ENCODE measurements at regions not wholly inside any gene's neighbourhood (a gene's known extent, or its start where the extent isn't known, plus 50 kb on each side); places are given as distances from the start of the nearest gene placed in this dataset.

- no peaks in the 10 kb centered on the region for H3K27me3 ChIP-seq (ENCODE audit: insufficient read depth, low read depth, low read length)
- no peaks in the 10 kb centered on the region for H3K9me2 ChIP-seq (ENCODE audit: insufficient read depth, low read length)
- H3K9ac ChIP-seq (ENCODE audit: low read length), result no peak overlapping the region
- no peak overlapping the region for H2AFZ ChIP-seq (ENCODE audit: low read depth, low read length)
- no peaks in the 10 kb centered on the region for H3K36me3 ChIP-seq (ENCODE audit: insufficient read depth, low read length)
- H3K4me3 ChIP-seq (ENCODE audit: low read length), result no peak overlapping the region
- no peaks in the 10 kb centered on the region for H4K20me1 ChIP-seq (ENCODE audit: insufficient read depth)
- no peak for TF ChIP-seq TAF1 (IDR thresholded peaks at IDR 0.05; ENCODE audit: low read depth)
- no peak for TF ChIP-seq MXI1 (conservative IDR thresholded peaks at IDR 0.05; ENCODE audit: poor library complexity, severe bottlenecking)
- no peak for TF ChIP-seq EZH2 (IDR thresholded peaks at IDR 0.05; ENCODE audit: borderline replicate concordance, insufficient read depth, low read length, poor library complexity, severe bottlenecking)
- TF ChIP-seq SMC3 (conservative IDR thresholded peaks at IDR 0.05; ENCODE audit: poor library complexity), result no peak
- no peak for TF ChIP-seq RAD21 (conservative IDR thresholded peaks at IDR 0.05)
- TF ChIP-seq EP300 (conservative IDR thresholded peaks at IDR 0.05; ENCODE audit: poor library complexity, severe bottlenecking), result no peak
- no peak for TF ChIP-seq POLR2AphosphoS5 (IDR thresholded peaks at IDR 0.05)
- TF ChIP-seq, protein P1, sequence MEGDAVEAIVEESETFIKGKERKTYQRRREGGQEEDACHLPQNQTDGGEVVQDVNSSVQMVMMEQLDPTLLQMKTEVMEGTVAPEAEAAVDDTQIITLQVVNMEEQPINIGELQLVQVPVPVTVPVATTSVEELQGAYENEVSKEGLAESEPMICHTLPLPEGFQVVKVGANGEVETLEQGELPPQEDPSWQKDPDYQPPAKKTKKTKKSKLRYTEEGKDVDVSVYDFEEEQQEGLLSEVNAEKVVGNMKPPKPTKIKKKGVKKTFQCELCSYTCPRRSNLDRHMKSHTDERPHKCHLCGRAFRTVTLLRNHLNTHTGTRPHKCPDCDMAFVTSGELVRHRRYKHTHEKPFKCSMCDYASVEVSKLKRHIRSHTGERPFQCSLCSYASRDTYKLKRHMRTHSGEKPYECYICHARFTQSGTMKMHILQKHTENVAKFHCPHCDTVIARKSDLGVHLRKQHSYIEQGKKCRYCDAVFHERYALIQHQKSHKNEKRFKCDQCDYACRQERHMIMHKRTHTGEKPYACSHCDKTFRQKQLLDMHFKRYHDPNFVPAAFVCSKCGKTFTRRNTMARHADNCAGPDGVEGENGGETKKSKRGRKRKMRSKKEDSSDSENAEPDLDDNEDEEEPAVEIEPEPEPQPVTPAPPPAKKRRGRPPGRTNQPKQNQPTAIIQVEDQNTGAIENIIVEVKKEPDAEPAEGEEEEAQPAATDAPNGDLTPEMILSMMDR (IDR thresholded peaks at IDR 0.05; ENCODE audit: poor library complexity, severe bottlenecking), result no peak
- TF ChIP-seq, protein P2, sequence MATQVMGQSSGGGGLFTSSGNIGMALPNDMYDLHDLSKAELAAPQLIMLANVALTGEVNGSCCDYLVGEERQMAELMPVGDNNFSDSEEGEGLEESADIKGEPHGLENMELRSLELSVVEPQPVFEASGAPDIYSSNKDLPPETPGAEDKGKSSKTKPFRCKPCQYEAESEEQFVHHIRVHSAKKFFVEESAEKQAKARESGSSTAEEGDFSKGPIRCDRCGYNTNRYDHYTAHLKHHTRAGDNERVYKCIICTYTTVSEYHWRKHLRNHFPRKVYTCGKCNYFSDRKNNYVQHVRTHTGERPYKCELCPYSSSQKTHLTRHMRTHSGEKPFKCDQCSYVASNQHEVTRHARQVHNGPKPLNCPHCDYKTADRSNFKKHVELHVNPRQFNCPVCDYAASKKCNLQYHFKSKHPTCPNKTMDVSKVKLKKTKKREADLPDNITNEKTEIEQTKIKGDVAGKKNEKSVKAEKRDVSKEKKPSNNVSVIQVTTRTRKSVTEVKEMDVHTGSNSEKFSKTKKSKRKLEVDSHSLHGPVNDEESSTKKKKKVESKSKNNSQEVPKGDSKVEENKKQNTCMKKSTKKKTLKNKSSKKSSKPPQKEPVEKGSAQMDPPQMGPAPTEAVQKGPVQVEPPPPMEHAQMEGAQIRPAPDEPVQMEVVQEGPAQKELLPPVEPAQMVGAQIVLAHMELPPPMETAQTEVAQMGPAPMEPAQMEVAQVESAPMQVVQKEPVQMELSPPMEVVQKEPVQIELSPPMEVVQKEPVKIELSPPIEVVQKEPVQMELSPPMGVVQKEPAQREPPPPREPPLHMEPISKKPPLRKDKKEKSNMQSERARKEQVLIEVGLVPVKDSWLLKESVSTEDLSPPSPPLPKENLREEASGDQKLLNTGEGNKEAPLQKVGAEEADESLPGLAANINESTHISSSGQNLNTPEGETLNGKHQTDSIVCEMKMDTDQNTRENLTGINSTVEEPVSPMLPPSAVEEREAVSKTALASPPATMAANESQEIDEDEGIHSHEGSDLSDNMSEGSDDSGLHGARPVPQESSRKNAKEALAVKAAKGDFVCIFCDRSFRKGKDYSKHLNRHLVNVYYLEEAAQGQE (IDR thresholded peaks at IDR 0.05; ENCODE audit: borderline replicate concordance), result no peak
- H3K9me3 ChIP-seq (ENCODE audit: low read length), result no peaks in the 10 kb centered on the region
- no peaks in the 10 kb centered on the region for H3F3A ChIP-seq (ENCODE audit: insufficient read depth, low read length, poor library complexity, severe bottlenecking)
- no peak overlapping the region for H3K4me2 ChIP-seq (ENCODE audit: low read length)
- H3K79me2 ChIP-seq (replicated peaks; ENCODE audit: insufficient read depth, low read length), result no peaks in the 10 kb centered on the region
- H3K27ac ChIP-seq (ENCODE audit: low read length), result no peak overlapping the region
These were observed 374.7 kb upstream of the FAM241A start for GRCh38 chr4:111770514-111770913.

GRCh38 chr4:111773858-111774257, 371.4 kb upstream of the FAM241A start:
- TF ChIP-seq SMC3 (conservative IDR thresholded peaks at IDR 0.05; ENCODE audit: poor library complexity) (no peak), EP300 (conservative IDR thresholded peaks at IDR 0.05; ENCODE audit: poor library complexity, severe bottlenecking) (no peak), POLR2AphosphoS5 (IDR thresholded peaks at IDR 0.05) (no peak)
- H3K27me3 ChIP-seq (ENCODE audit: insufficient read depth, low read depth, low read length), result no peaks in the 10 kb centered on the region
- no peaks in the 10 kb centered on the region for H3F3A ChIP-seq (ENCODE audit: insufficient read depth, low read length, poor library complexity, severe bottlenecking)
- no peak overlapping the region for H3K27ac ChIP-seq (ENCODE audit: low read length)
- no peaks in the 10 kb centered on the region for H3K79me2 ChIP-seq (replicated peaks; ENCODE audit: insufficient read depth, low read length)
- H3K9me2 ChIP-seq (ENCODE audit: insufficient read depth, low read length), result no peaks in the 10 kb centered on the region
- H3K9me3 ChIP-seq (ENCODE audit: low read length), result no peaks in the 10 kb centered on the region
- no peaks in the 10 kb centered on the region for H3K36me3 ChIP-seq (ENCODE audit: insufficient read depth, low read length)
- H4K20me1 ChIP-seq (ENCODE audit: insufficient read depth), result no peaks in the 10 kb centered on the region
- no peak overlapping the region for H3K9ac ChIP-seq (ENCODE audit: low read length)
- no peak overlapping the region for H3K4me3 ChIP-seq (ENCODE audit: low read length)
- H3K4me2 ChIP-seq (ENCODE audit: low read length), result no peak overlapping the region
- no peak overlapping the region for H2AFZ ChIP-seq (ENCODE audit: low read depth, low read length)
